Kidney (tissue), 13 donors: ENCODE measurements at regions not wholly inside any gene's neighbourhood (a gene's known extent, or its start where the extent isn't known, plus 50 kb on each side); places are given as distances from the start of the nearest gene placed in this dataset.

Source experiments
- DNase-seq, 5 donors: peaks; one replicate each; pipeline ENCODE4 v3.0.0-alpha.2; 2013 to 2020
- FAIRE-seq: peaks from 2 replicates; lab custom pipeline; 2012; peaks lifted over from hg19 to GRCh38; lab: Jason Lieb, UNC
- H3K27ac ChIP-seq, 2 donors: one replicate each; pipeline ENCODE4 v1.7.0; 2013; ENCODE audit warnings: low read depth in 2 of 2, low read length in 2 of 2, inconsistent platforms in 1 of 2
- H3K27me3 ChIP-seq: one replicate; pipeline ENCODE4 v1.7.1; 2013; ENCODE audit warnings: low read length, inconsistent platforms; ENCODE audit not compliant: control insufficient read depth, insufficient read depth
- H3K36me3 ChIP-seq, 3 donors: one replicate each; pipeline versions ENCODE4 v1.7.0 to v1.7.1; 2013; ENCODE audit warnings: low read length in 3 of 3, control low read depth in 1 of 3, inconsistent platforms in 1 of 3; ENCODE audit not compliant: insufficient read depth in 3 of 3, control insufficient read depth in 2 of 3
- H3K4me1 ChIP-seq, 3 donors: one replicate each; pipeline versions ENCODE4 v1.7.0 to v1.7.1; 2013; ENCODE audit warnings: low read length in 3 of 3, inconsistent platforms in 1 of 3, low read depth in 1 of 3; ENCODE audit not compliant: control insufficient read depth in 2 of 3, insufficient read depth in 2 of 3
- H3K4me3 ChIP-seq, 3 donors: one replicate each; pipeline versions ENCODE4 v1.7.0 to v1.8.1; 2013; ENCODE audit warnings: low read length in 3 of 3, control low read depth in 1 of 3, inconsistent platforms in 1 of 3
- H3K9ac ChIP-seq, 3 donors: one replicate each; pipeline versions ENCODE4 v1.7.0 to v1.7.1; 2013; ENCODE audit warnings: low read length in 3 of 3, control low read depth in 1 of 3, inconsistent platforms in 1 of 3
- H3K9me3 ChIP-seq, 3 donors: one replicate each; pipeline versions ENCODE4 v1.7.0 to v1.7.1; 2013; ENCODE audit warnings: low read length in 3 of 3, control low read depth in 1 of 3, inconsistent platforms in 1 of 3; ENCODE audit not compliant: control insufficient read depth in 2 of 3, insufficient read depth in 1 of 3
- intact Hi-C: fragments of 100-400 bp; cut with DNase I; formaldehyde crosslinking; loops from one replicate; pipeline ENCODE4 v1.11.1; 2022
- TF ChIP-seq, protein P1 (sequence below): IDR thresholded peaks from 3 replicates; pipeline ENCODE4 v1.5.1; 2012; ENCODE audit warnings: mild to moderate bottlenecking, moderate library complexity, borderline replicate concordance; ENCODE audit not compliant: insufficient read depth; ENCODE audit errors: extremely low read depth
- donor health status: control.
- donor health status: control.
- donor health status: control.
- donor health status: control.
- donor health status: control.
- donor health status: DM: yes; HTN: yes; CAD: no.
- donor health status: Normal renal cell carcinoma (clear cell type).

DNA sequence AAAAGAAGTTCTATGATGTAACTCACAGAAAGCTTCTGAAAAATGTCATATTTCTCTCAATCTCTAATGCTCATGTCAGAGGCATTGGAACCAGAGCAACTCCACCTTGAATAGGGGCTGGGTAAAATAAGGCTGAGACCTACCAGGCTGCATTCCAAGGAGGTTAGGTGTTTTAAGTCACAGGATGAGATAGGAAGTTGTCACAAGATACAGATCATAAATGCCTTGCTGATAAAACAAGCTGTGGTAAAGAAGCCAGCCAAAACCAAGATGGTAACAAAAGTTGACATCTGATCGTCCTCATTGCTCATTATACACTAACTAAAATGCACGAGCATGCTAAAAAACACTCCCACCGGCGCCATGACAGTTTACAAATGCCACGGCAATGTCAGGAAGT is 411.1 kb upstream of the GRIA1 start:
- FAIRE-seq: no peak
- H3K4me1 ChIP-seq: no peaks in the 10 kb centered on the region
- H3K4me3 ChIP-seq: no peak overlapping the region
- no peak for DNase-seq
- no peaks in the 10 kb centered on the region for H3K36me3 ChIP-seq
- intact Hi-C loops: no loop called here
- H3K9me3 ChIP-seq: no peaks in the 10 kb centered on the region
- H3K27me3 ChIP-seq: no peaks in the 10 kb centered on the region
- TF ChIP-seq, protein P1, sequence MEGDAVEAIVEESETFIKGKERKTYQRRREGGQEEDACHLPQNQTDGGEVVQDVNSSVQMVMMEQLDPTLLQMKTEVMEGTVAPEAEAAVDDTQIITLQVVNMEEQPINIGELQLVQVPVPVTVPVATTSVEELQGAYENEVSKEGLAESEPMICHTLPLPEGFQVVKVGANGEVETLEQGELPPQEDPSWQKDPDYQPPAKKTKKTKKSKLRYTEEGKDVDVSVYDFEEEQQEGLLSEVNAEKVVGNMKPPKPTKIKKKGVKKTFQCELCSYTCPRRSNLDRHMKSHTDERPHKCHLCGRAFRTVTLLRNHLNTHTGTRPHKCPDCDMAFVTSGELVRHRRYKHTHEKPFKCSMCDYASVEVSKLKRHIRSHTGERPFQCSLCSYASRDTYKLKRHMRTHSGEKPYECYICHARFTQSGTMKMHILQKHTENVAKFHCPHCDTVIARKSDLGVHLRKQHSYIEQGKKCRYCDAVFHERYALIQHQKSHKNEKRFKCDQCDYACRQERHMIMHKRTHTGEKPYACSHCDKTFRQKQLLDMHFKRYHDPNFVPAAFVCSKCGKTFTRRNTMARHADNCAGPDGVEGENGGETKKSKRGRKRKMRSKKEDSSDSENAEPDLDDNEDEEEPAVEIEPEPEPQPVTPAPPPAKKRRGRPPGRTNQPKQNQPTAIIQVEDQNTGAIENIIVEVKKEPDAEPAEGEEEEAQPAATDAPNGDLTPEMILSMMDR: no peak
- H3K9ac ChIP-seq: no peak overlapping the region
- no peak overlapping the region for H3K27ac ChIP-seq

DNA sequence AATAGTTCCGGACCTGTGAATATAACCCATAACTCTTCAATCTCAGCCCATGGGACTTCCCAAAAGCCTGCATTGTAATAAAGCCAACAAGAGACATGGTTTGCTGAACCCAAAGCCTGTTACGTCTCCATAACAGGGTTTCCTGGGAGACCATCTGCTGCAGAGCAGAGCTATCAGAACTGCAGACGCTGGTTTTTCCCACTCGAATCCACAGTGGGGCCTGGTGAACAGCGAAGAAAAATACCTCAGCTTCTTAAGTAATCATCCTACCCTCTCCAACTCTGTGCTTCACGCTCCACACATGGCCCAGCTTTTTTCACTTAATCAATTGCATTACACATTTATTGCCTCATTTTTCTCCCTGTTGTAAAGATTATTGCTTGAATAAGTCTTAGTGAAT is 409.5 kb upstream of the GRIA1 start:
- H3K36me3 ChIP-seq: no peaks in the 10 kb centered on the region
- no peaks in the 10 kb centered on the region for H3K4me1 ChIP-seq
- H3K9ac ChIP-seq: no peak overlapping the region
- no peaks in the 10 kb centered on the region for H3K27me3 ChIP-seq
- no peak overlapping the region for H3K27ac ChIP-seq
- intact Hi-C loops: no loop called here
- no peak overlapping the region for H3K4me3 ChIP-seq
- FAIRE-seq (no peak), DNase-seq (no peak)
- TF ChIP-seq, protein P1: no peak
- no peaks in the 10 kb centered on the region for H3K9me3 ChIP-seq

DNA sequence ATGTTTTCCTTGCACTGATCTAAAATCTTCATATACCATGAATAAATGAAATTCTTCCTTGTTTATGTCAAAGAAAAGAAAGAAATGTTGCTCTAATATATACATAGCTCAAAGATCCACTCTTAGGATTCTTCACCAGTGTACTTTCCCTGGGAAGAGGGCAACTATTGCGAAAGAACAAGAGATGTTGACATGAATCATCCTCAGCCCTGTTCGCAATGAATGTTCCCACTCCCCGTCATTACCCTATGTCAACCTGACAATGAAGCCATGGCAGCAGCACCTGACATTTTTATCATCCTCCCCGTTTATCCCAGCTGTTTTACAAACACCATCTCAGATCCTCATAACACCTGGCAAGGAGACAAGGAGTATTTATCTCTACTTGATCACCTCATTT is 409.1 kb upstream of the GRIA1 start:
- intact Hi-C loops: no loop called here
- H3K9ac ChIP-seq: no peak overlapping the region

More for the DNA sequence above, 409.1 kb upstream of the GRIA1 start:
- DNase-seq (no peak), FAIRE-seq (no peak)
- H3K27ac ChIP-seq: no peak overlapping the region
- no peaks in the 10 kb centered on the region for H3K9me3 ChIP-seq
- no peaks in the 10 kb centered on the region for H3K27me3 ChIP-seq
- no peak overlapping the region for H3K4me3 ChIP-seq
- no peaks in the 10 kb centered on the region for H3K36me3 ChIP-seq
- TF ChIP-seq, protein P1: no peak
- no peaks in the 10 kb centered on the region for H3K4me1 ChIP-seq
